Endothelial cell of umbilical vein (primary cell): ENCODE measurements at regions not wholly inside any gene's neighbourhood (a gene's known extent, or its start where the extent isn't known, plus 50 kb on each side); places are given as distances from the start of the nearest gene placed in this dataset.

Experiments used
- EZH2 ChIP-seq: IDR thresholded peaks from 2 replicates; pipeline ENCODE4 v1.6.1; 2012; ENCODE audit warnings: borderline replicate concordance, low read depth, mild to moderate bottlenecking, moderate library complexity, low read length, inconsistent platforms; ENCODE audit not compliant: severe bottlenecking
- MYC ChIP-seq: IDR thresholded peaks from one replicate; pipeline ENCODE4 v1.6.1; 2011; ENCODE audit warnings: mild to moderate bottlenecking, low read depth, low read length
- POLR2A ChIP-seq: IDR thresholded peaks from 2 replicates; pipeline ENCODE4 v1.6.1; 2012; ENCODE audit warnings: low read depth, mild to moderate bottlenecking, control low read depth, low read length
- POLR2AphosphoS5 ChIP-seq: IDR thresholded peaks from 2 replicates; pipeline ENCODE4 v1.6.1; 2012; ENCODE audit warnings: low read depth, mild to moderate bottlenecking, control low read depth, low read length, moderate library complexity; ENCODE audit not compliant: insufficient read depth
- TF ChIP-seq, protein P1 (sequence below), 2 donors: IDR thresholded peaks; 1 replicate in 1 of 2; 2 replicates in 1 of 2; pipeline ENCODE4 v1.5.1; 2011; ENCODE audit warnings: low read length in 2 of 2, mild to moderate bottlenecking in 2 of 2, moderate library complexity in 2 of 2, control low read depth in 1 of 2, inconsistent platforms in 1 of 2, low read depth in 1 of 2; ENCODE audit not compliant: insufficient read depth in 1 of 2; ENCODE audit errors: extremely low read depth in 1 of 2

- TF ChIP-seq MYC: no peak
- TF ChIP-seq EZH2: no peak
- TF ChIP-seq, protein P1, sequence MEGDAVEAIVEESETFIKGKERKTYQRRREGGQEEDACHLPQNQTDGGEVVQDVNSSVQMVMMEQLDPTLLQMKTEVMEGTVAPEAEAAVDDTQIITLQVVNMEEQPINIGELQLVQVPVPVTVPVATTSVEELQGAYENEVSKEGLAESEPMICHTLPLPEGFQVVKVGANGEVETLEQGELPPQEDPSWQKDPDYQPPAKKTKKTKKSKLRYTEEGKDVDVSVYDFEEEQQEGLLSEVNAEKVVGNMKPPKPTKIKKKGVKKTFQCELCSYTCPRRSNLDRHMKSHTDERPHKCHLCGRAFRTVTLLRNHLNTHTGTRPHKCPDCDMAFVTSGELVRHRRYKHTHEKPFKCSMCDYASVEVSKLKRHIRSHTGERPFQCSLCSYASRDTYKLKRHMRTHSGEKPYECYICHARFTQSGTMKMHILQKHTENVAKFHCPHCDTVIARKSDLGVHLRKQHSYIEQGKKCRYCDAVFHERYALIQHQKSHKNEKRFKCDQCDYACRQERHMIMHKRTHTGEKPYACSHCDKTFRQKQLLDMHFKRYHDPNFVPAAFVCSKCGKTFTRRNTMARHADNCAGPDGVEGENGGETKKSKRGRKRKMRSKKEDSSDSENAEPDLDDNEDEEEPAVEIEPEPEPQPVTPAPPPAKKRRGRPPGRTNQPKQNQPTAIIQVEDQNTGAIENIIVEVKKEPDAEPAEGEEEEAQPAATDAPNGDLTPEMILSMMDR (IDR thresholded peaks at IDR 0.05; ENCODE audit: extremely low read depth in 1 of 2, insufficient read depth in 1 of 2, low read depth in 1 of 2, low read length in 2 of 2): no peak
- no peak for TF ChIP-seq POLR2A
- no peak for TF ChIP-seq POLR2AphosphoS5
Observed at GRCh38 chr18:75797046-75797445, 369.5 kb upstream of the SMIM21 start.
